Stimulated activated CD8-positive, alpha-beta memory T cell treated with anti-CD3 and anti-CD28 coated beads, Interleukin-2, amount 100 ng/mL, for 1 hour (primary cell): ENCODE measurements at regions not wholly inside any gene's neighbourhood (a gene's known extent, or its start where the extent isn't known, plus 50 kb on each side); places are given as distances from the start of the nearest gene placed in this dataset.
"Not testable (repeated sequence)": the region's sequence is repeated elsewhere in the genome, so short reads cannot be mapped to it uniquely, and the experiment has no call there.

ENCODE experiments used
- DNase-seq, 2 donors: peaks; one replicate each; pipeline ENCODE4 v3.0.0-alpha.2; 2020; ENCODE audit warnings: low read depth in 2 of 2

DNA sequence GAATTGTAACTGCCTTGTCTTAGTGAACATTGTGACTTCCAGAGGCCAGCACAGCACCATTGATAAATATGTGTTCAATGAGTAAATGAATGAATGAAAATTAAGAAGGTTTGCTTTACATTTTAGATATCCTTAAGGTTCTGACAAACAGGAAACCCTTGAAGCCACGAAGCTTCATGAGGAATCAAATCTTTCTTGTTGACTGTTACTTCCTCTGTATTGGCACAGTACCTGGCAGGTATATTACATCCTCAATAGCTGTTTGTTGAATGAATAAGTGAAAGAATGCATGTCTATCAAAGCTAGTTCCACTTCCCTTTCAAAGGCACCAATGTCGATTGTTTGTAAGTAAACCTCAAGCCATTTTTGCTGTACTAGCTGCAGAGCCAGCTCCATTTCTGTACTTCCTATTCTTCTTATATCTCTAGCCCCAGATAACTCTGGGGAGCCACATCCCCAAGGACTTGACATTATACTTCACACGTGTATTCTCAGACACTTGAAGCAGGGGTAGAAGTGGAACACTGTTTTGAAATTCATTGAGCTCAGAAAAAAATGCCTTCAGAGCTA is 140.3 kb upstream of the RAG2 start:
- DNase-seq, result no peak

DNA sequence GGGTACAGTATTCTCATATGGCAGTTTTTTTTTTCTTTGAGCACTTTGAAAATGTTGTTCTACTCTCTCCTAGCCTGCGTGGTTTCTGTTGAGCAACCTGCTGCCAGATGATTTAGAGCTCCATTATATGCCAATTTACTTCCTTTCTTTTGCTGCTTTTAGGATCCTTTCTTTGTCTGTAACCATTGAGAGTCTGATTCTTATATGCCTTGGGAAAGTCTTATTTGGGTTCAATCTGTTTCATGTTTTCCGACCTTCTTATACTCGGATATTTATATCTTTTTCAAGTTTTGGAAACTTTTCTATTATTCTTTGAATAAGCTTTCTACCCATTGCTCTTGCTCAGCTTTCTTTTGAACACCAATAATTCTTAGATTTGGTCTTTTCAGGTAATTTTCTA is 138.1 kb upstream of the RAG2 start:
- DNase-seq, result no peak

DNA sequence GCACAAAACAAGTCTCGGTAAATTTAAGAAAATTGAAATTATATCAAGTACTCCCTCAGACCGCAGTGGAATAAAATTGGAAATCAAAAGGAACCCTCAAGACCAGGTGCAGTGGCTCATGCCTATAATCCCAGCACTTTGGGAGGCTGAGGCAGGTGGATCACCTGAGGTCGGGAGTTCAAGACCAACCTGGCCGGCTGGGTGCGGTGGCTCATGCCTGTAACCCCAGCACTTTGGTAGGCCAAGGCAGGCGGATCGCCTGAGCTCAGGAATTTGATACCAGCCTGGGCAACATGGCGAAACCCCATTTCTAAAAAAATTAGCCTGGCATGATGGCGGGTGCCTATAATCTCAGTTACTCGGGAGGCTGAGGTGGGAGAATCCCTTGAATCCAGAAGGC is 135.7 kb upstream of the RAG2 start:
- DNase-seq, result not testable (repeated sequence)

DNA sequence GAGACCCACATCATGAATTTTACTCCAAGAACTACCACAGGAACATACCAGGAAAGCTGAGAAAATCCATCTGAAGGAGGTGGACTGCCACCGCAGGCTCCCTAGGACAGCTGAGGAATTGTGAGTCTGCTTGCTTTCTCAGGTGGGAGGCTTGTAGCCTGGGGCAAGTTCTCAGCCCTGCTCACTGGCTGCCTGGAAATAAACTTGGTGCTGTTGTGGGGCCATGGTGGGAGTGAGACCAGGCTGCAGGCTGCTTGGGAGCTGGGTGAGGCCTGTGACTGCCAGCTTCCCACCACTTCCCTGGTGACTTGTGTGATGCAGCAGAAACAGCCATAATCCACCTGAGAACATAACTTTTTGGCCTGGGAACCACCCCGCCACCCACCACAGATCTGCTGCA is 132.7 kb upstream of the RAG2 start:
- no peak for DNase-seq

DNA sequence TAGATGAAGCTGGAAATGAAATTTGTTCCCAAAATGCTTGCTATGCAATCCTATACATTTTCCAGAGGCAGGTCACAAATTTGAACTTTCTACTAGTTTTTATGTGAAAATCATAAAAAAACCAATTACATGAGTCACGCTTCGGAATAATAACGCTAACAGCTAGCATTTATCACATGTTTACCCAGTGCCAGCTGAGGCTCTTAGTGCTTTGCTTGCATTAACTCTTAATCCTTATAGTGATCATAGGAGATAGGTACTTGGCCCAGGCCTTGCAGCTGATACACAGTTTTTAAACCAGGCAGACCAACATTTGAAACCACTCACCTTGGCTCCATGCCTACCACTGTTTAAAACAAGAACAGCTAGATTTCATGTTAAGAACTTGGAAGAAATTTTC is 131.8 kb upstream of the RAG2 start:
- no peak for DNase-seq

DNA sequence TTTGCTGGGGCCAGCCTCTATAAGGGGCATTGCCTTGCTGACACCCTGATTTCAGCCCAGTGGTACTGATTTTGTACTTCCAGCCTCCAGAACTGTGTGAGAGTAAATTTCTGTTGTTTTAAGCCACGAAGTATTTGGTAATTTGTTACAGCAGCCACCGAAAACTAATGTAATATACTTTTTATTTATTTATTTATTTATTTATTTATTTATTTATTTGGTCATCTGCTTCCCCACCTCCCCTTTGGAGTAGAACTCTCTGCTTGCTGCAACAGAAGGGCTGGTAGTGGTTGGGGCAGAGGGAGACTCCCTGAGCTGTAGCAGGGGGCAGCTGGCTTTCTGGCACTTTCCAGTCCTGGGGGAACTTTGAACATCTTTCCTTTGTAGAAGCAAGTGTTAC is 128.4 kb upstream of the RAG2 start:
- no peak for DNase-seq

DNA sequence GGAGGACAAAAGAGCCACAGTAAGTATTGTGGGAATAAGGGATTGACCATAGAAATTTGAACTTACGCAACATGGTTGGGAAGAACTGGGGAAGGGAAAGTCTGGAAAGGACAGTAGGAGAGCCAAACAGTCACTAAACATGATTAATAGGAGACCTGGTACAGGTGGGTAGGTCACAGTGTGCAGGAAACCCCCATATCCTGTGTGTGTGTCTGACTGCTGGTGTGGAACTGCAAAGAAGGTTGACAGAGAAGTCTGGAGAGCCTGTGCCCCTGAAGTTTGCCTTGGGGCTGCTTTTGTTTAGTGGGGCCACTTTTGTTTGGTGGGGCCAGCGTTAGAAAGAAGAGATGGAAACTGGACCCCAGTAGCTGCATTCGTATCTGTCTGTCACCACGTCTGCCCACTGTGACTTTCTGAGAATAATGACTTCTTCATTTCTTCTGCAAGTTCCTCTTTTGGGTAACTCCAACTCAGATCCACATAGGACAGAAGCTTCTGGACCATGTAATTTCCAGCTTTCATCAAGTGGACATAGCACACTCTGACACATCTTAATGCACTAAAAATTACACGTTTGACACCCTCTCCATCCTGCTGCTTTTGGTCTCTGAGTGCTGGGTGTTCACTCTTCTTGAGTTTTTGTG is 126.8 kb upstream of the RAG2 start:
- DNase-seq, result no peak

DNA sequence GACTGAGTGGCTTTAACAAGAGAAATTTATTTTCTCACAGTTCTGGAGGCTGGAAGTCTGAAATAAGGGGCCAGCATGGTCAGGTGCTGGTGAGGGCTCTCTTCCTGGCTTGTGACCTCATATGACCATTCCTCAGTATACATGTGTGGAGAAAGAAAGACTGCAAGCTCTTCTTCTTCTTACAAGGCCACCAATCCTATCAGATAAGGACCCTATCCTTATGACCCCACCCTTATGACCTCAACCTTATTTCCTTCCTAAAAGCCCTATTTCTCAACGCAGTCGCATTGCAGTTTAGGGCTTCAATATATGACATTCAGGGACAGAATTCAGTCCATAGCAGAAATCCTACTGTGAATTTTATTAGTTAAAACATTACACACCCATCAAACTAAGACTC is 124.4 kb upstream of the RAG2 start:
- no peak for DNase-seq

DNA sequence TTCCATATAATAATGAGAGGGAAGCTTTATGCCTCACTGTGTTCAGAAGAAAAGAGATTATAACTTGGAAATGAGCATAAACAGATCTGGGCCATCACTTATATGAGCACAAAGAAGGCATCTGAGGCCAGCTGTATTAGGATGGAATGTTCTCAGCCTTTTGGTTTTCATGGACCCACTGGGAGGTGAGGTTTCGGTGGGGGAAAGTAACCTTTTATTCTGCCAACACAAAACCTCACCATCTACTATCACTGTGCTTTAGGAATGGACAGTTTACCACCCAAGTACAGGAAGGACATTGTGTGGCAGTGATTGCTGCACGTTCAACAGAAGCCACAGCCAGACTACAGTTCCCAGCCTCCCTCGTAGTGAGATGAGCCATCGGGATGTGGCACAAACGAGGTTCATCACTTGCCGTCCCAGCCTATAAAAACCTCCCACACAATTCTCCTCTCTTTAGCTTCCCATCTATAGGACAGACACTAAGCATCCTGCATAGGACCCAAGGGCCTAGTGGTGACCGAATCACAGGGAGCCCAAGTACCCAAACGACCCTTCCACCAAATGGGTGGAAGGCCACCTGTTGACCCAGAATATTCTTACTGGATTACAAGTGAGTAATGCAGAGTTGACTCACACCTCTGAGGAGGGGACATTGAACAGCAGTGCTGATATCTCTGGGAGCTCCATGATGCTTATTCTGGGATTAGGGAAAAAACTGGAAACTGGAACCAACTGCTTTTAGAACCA is 121.5 kb upstream of the RAG2 start:
- no peak for DNase-seq

DNA sequence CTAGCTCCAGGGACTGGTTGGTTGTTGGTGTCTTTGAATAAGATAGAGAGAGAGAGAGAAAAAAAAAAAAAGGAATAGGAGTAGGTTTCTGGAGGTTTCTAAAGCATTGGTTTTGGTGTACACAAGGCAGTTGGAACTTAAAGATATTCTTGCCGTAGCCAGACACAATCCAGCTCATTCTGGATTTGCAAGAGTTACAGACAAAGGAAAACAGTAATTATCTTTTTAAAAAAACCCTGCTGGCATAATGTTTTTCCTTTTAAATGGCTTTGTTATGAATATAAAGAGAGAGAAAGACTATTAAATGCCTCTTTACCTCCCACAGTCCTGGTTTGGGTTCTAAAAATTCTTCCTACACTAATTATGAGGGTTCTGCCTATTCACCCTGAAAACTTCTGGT is 120.4 kb upstream of the RAG2 start:
- DNase-seq, result no peak

DNA sequence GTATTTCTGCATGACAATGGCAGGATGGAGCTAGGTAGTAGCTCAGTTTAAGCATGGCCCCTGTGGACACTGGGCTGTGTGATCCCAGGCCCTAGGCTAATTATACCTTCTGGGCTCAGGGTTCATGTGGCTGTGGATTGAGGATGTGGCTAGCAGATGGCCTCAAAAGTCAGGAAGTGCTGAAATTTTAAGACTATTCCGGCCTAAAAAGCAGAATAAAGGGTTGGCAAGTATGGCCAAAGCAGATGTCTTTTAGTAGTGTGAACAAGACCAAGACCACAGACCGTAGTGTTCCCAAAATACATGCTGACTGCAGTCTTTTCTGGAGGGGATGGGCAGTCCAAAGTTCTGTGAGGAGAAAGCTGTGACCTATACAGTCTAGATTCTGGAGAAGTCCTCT is 115.7 kb upstream of the RAG2 start:
- no peak for DNase-seq

DNA sequence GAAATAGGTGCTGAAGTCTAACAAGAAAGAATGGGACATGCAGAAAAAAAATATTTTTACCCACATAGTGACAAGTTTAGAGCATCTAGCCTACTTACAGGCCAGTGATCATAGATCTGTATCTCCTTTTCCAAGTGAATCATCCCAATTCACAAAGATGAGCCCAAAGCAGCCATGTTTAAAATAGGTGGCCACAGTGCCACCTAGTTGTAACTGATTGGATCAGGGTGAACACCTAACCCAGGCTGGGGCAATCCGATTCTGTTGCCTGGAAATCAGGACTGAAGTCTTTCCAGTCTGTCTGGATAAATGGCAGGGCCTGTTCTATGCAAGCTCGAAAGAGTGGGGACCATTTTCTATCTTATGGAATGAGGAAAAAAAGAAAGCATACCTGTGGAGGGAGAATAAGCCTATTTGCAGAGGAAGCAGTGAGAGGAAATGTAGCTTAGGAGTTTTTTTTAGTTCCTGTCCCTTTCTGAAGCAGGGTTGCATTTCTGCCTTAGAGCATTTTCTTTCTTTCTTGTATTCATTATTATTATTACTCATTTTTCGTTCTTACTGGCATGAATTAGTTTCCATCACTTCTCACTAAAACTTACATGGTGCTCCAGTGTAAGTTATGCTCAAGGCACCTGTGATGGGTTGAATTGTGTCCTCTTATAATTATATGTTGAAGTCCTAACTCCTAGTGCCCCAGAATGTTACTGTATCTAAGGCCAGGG is 113.2 kb upstream of the RAG2 start:
- DNase-seq, result no peak
